HG03135 (cell line): ENCODE measurements at regions not wholly inside any gene's neighbourhood (a gene's known extent, or its start where the extent isn't known, plus 50 kb on each side); places are given as distances from the start of the nearest gene placed in this dataset.
"Not testable (repeated sequence)": the region's sequence is repeated elsewhere in the genome, so short reads cannot be mapped to it uniquely, and the experiment has no call there.

Experiments
- ATAC-seq: cut with Tn5 transposase; IDR thresholded peaks from one replicate; pipeline ENCODE4 v1.9.1; 2021; ENCODE audit warnings: mild to moderate bottlenecking, moderate library complexity; ENCODE audit not compliant: unreplicated experiment

- ATAC-seq, result no peak
These were observed 283.3 kb upstream of the NETO1 start for GRCh38 chr18:73151086-73151485.

- no peak for ATAC-seq
These were observed 282.4 kb upstream of the NETO1 start for GRCh38 chr18:73150199-73150598.

- no peak for ATAC-seq
These were observed 279.8 kb upstream of the NETO1 start for GRCh38 chr18:73147590-73147989.

GRCh38 chr18:73144030-73144429 is 276.2 kb upstream of the NETO1 start:
- ATAC-seq, result no peak

- no peak for ATAC-seq
These were observed 268.3 kb upstream of the NETO1 start for GRCh38 chr18:73136134-73136533.

GRCh38 chr18:73124175-73124574 is 256.4 kb upstream of the NETO1 start:
- ATAC-seq, result no peak

GRCh38 chr18:73121207-73121606 is 253.4 kb upstream of the NETO1 start:
- no peak for ATAC-seq

- no peak for ATAC-seq
These were observed 252.8 kb upstream of the NETO1 start for GRCh38 chr18:73120626-73121025.

GRCh38 chr18:73119574-73119973 is 251.8 kb upstream of the NETO1 start:
- no peak for ATAC-seq

GRCh38 chr18:73118121-73118816 is 250.5 kb upstream of the NETO1 start:
- no peak for ATAC-seq

GRCh38 chr18:73110307-73110706 is 242.5 kb upstream of the NETO1 start:
- no peak for ATAC-seq

- ATAC-seq, result no peak
These were observed 234.2 kb upstream of the NETO1 start for GRCh38 chr18:73101977-73102376.

GRCh38 chr18:73101491-73101890 is 233.7 kb upstream of the NETO1 start:
- ATAC-seq, result not testable (repeated sequence)

GRCh38 chr18:73099759-73100158 is 232.0 kb upstream of the NETO1 start:
- ATAC-seq, result no peak

GRCh38 chr18:73093687-73094250 is 226.0 kb upstream of the NETO1 start:
- no peak for ATAC-seq

GRCh38 chr18:73088445-73088844 is 220.7 kb upstream of the NETO1 start:
- ATAC-seq, result no peak

GRCh38 chr18:73087282-73087977 is 219.6 kb upstream of the NETO1 start:
- no peak for ATAC-seq

- no peak for ATAC-seq
These were observed 212.1 kb upstream of the NETO1 start for GRCh38 chr18:73079920-73080319.

- no peak for ATAC-seq
These were observed 193.0 kb upstream of the NETO1 start for GRCh38 chr18:73060666-73061288.

GRCh38 chr18:73059280-73059679 is 191.5 kb upstream of the NETO1 start:
- no peak for ATAC-seq

- ATAC-seq, result no peak
These were observed 179.9 kb upstream of the NETO1 start for GRCh38 chr18:73047688-73048087.

GRCh38 chr18:73045037-73045436 is 177.2 kb upstream of the NETO1 start:
- no peak for ATAC-seq
